WTC11 (cell line): ENCODE measurements at regions not wholly inside any gene's neighbourhood (a gene's known extent, or its start where the extent isn't known, plus 50 kb on each side); places are given as distances from the start of the nearest gene placed in this dataset.

Experiments used
- ATAC-seq: fragments of 200-7000 bp; cut with Tn5 transposase; 2 replicates; pipeline ENCODE4 v1.10.0; 2021; ENCODE audit warnings: mild to moderate bottlenecking, moderate library complexity
- CTCF ChIA-PET: fragments of 300-600 bp; sonication (Branson Sonifier 250); formaldehyde crosslinking; loops from one replicate; lab custom pipeline; 2021; ENCODE audit warnings: antibody characterized with exemption; lab: Charles Lee
- POLR2A ChIA-PET: fragments of 350-600 bp; sonication (Branson Sonifier 250); formaldehyde crosslinking; loops from one replicate; lab custom pipeline; 2021; ENCODE audit warnings: antibody characterized with exemption; lab: Charles Lee
- DNase-seq: peaks from one replicate; pipeline ENCODE4 v3.0.0; 2021; ENCODE audit warnings: low spot score
- H3K27ac Mint-ChIP-seq: 2 replicates; pipeline ENCODE4 v1.8.0; 2021; ENCODE audit warnings: mixed read lengths
- H3K27me3 Mint-ChIP-seq: 2 replicates; pipeline ENCODE4 v1.8.0; 2021; ENCODE audit warnings: low read depth, mild to moderate bottlenecking, moderate library complexity, mixed read lengths
- H3K36me3 Mint-ChIP-seq: 2 replicates; pipeline ENCODE4 v1.8.0; 2021; ENCODE audit warnings: mixed read lengths
- H3K4me1 Mint-ChIP-seq: 2 replicates; pipeline ENCODE4 v1.8.0; 2022; ENCODE audit warnings: mixed read lengths
- H3K4me3 Mint-ChIP-seq: 2 replicates; pipeline ENCODE4 v1.8.0; 2021; ENCODE audit warnings: mild to moderate bottlenecking, moderate library complexity, mixed read lengths
- H3K9me3 Mint-ChIP-seq: 2 replicates; pipeline ENCODE4 v1.8.0; 2021; ENCODE audit warnings: mixed read lengths
- GTF2I ChIP-seq: fragments of 250-450 bp; sonication (Bioruptor Pico); conservative IDR thresholded peaks from 2 replicates; pipeline ENCODE4 v1.4.0; 2021; ENCODE audit warnings: mild to moderate bottlenecking
- IRF2 ChIP-seq: sonication (generic); formaldehyde crosslinking; IDR thresholded peaks from 2 replicates; pipeline ENCODE4 v1.8.0; 2022; ENCODE audit warnings: low read depth, missing genetic modification reagents, borderline replicate concordance
- NFYB ChIP-seq: sonication (generic); formaldehyde crosslinking; conservative IDR thresholded peaks from 2 replicates; pipeline ENCODE4 v1.8.0; 2022; ENCODE audit warnings: low read depth, missing genetic modification reagents
- NR1H2 ChIP-seq: sonication (generic); formaldehyde crosslinking; IDR thresholded peaks from 2 replicates; pipeline ENCODE4 v1.9.0; 2021; ENCODE audit warnings: mild to moderate bottlenecking, moderate library complexity, missing genetic modification reagents
- NR2C2 ChIP-seq: sonication (generic); formaldehyde crosslinking; IDR thresholded peaks from 2 replicates; pipeline ENCODE4 v1.8.0; 2022; ENCODE audit warnings: mild to moderate bottlenecking, missing genetic modification reagents
- RORB ChIP-seq: fragments of 250-450 bp; sonication (Bioruptor Pico); IDR thresholded peaks from 2 replicates; pipeline ENCODE4 v1.9.0; 2021; ENCODE audit warnings: mild to moderate bottlenecking
- TCF7 ChIP-seq: sonication (generic); formaldehyde crosslinking; IDR thresholded peaks from 2 replicates; pipeline ENCODE4 v1.8.0; 2022; ENCODE audit warnings: mild to moderate bottlenecking, low read depth, missing genetic modification reagents, moderate library complexity
- ZNF138 ChIP-seq: sonication (generic); formaldehyde crosslinking; conservative IDR thresholded peaks from 2 replicates; pipeline ENCODE4 v1.8.1; 2022; ENCODE audit warnings: mild to moderate bottlenecking, moderate library complexity, missing genetic modification reagents
- ZNF219 ChIP-seq: sonication (generic); formaldehyde crosslinking; IDR thresholded peaks from 2 replicates; pipeline ENCODE4 v1.8.0; 2023; ENCODE audit warnings: missing genetic modification reagents, mild to moderate bottlenecking, borderline replicate concordance
- ZNF416 ChIP-seq: fragments of 250-450 bp; sonication (Bioruptor Pico); IDR thresholded peaks from 2 replicates; pipeline ENCODE4 v1.9.0; 2021; ENCODE audit warnings: mild to moderate bottlenecking, inconsistent platforms
- TF ChIP-seq, protein P1 (sequence below): sonication (generic); formaldehyde crosslinking; IDR thresholded peaks from 2 replicates; pipeline ENCODE4 v1.8.0; 2023; ENCODE audit warnings: missing genetic modification reagents
- TF ChIP-seq, protein P2 (sequence below): sonication (generic); formaldehyde crosslinking; IDR thresholded peaks from 2 replicates; pipeline ENCODE4 v1.8.1; 2023; ENCODE audit warnings: mild to moderate bottlenecking, missing genetic modification reagents
- TF ChIP-seq, protein P3 (sequence below): sonication (generic); formaldehyde crosslinking; IDR thresholded peaks from 2 replicates; pipeline ENCODE4 v1.8.1; 2022; ENCODE audit warnings: missing genetic modification reagents, borderline replicate concordance
- TF ChIP-seq, protein P4 (sequence below): sonication (generic); formaldehyde crosslinking; IDR thresholded peaks from 2 replicates; pipeline ENCODE4 v1.8.1; 2023; ENCODE audit warnings: mild to moderate bottlenecking, moderate library complexity, missing genetic modification reagents
- TF ChIP-seq, protein P5 (sequence below): fragments of 250-450 bp; sonication (Bioruptor Pico); IDR thresholded peaks from 2 replicates; pipeline ENCODE4 v1.9.0; 2021; ENCODE audit warnings: mild to moderate bottlenecking, borderline replicate concordance
- TF ChIP-seq, protein P6 (sequence below): fragments of 250-450 bp; sonication (Bioruptor Pico); IDR thresholded peaks from 2 replicates; pipeline ENCODE4 v1.8.0; 2021; ENCODE audit warnings: mild to moderate bottlenecking

DNA sequence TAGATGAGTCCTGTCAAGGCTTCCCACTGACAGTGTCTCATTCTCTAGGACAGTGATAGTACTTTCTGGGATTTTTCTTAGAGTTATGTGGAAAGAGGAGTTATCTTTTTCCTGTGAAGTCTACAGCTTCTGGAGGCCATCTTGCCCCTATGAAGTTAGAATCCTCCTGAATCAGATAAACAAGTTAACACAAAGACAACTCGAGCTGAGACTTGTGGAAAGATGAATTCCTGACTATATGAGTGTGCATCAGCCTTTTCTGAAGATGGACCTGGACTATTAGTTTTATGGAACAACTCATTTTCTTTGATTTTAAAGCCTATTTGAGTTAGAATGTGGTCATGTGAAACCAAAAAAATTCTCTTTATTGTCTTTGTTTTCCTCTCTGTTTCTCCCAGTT lies 290.9 kb downstream of the LRRIQ3 start:
- CTCF ChIA-PET: no interaction called here
- ATAC-seq: no peak
- POLR2A ChIA-PET: no interaction called here
- Mint-ChIP-seq H3K9me3 (peaks cover 15% of the 10 kb centered on the region), H3K4me3 (no peak overlapping the region), H3K27me3 (no peaks in the 10 kb centered on the region), H3K4me1 (peaks cover 4% of the 10 kb centered on the region; the same call in 1 of the 2 replicates), H3K27ac (no peak overlapping the region), H3K36me3 (0 out of 2 replicates have a peak, but pooled peaks cover under 1% of the 10 kb centered on the region)
- DNase-seq: no peak
- TF ChIP-seq RORB (CRISPR knock-in tag) (no peak), ZNF138 (CRISPR knock-in tag) (no peak), GTF2I (no peak), NR2C2 (no peak), NFYB (CRISPR knock-in tag) (no peak), TCF7 (CRISPR knock-in tag) (no peak), ZNF416 (CRISPR knock-in tag) (no peak), NR1H2 (CRISPR knock-in tag) (no peak), IRF2 (no peak), ZNF219 (CRISPR knock-in tag) (no peak)
- TF ChIP-seq, protein P1, sequence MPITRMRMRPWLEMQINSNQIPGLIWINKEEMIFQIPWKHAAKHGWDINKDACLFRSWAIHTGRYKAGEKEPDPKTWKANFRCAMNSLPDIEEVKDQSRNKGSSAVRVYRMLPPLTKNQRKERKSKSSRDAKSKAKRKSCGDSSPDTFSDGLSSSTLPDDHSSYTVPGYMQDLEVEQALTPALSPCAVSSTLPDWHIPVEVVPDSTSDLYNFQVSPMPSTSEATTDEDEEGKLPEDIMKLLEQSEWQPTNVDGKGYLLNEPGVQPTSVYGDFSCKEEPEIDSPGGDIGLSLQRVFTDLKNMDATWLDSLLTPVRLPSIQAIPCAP (CRISPR knock-in tag): no peak
- TF ChIP-seq, protein P2, sequence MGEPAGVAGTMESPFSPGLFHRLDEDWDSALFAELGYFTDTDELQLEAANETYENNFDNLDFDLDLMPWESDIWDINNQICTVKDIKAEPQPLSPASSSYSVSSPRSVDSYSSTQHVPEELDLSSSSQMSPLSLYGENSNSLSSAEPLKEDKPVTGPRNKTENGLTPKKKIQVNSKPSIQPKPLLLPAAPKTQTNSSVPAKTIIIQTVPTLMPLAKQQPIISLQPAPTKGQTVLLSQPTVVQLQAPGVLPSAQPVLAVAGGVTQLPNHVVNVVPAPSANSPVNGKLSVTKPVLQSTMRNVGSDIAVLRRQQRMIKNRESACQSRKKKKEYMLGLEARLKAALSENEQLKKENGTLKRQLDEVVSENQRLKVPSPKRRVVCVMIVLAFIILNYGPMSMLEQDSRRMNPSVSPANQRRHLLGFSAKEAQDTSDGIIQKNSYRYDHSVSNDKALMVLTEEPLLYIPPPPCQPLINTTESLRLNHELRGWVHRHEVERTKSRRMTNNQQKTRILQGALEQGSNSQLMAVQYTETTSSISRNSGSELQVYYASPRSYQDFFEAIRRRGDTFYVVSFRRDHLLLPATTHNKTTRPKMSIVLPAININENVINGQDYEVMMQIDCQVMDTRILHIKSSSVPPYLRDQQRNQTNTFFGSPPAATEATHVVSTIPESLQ (CRISPR knock-in tag): no peak
- TF ChIP-seq, protein P3, sequence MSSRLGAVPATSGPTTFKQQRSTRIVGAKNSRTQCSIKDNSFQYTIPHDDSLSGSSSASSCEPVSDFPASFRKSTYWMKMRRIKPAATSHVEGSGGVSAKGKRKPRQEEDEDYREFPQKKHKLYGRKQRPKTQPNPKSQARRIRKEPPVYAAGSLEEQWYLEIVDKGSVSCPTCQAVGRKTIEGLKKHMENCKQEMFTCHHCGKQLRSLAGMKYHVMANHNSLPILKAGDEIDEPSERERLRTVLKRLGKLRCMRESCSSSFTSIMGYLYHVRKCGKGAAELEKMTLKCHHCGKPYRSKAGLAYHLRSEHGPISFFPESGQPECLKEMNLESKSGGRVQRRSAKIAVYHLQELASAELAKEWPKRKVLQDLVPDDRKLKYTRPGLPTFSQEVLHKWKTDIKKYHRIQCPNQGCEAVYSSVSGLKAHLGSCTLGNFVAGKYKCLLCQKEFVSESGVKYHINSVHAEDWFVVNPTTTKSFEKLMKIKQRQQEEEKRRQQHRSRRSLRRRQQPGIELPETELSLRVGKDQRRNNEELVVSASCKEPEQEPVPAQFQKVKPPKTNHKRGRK (CRISPR knock-in tag): no peak
- TF ChIP-seq, protein P4, sequence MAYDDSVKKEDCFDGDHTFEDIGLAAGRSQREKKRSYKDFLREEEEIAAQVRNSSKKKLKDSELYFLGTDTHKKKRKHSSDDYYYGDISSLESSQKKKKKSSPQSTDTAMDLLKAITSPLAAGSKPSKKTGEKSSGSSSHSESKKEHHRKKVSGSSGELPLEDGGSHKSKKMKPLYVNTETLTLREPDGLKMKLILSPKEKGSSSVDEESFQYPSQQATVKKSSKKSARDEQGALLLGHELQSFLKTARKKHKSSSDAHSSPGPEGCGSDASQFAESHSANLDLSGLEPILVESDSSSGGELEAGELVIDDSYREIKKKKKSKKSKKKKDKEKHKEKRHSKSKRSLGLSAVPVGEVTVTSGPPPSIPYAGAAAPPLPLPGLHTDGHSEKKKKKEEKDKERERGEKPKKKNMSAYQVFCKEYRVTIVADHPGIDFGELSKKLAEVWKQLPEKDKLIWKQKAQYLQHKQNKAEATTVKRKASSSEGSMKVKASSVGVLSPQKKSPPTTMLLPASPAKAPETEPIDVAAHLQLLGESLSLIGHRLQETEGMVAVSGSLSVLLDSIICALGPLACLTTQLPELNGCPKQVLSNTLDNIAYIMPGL (CRISPR knock-in tag): no peak
- TF ChIP-seq, protein P5, sequence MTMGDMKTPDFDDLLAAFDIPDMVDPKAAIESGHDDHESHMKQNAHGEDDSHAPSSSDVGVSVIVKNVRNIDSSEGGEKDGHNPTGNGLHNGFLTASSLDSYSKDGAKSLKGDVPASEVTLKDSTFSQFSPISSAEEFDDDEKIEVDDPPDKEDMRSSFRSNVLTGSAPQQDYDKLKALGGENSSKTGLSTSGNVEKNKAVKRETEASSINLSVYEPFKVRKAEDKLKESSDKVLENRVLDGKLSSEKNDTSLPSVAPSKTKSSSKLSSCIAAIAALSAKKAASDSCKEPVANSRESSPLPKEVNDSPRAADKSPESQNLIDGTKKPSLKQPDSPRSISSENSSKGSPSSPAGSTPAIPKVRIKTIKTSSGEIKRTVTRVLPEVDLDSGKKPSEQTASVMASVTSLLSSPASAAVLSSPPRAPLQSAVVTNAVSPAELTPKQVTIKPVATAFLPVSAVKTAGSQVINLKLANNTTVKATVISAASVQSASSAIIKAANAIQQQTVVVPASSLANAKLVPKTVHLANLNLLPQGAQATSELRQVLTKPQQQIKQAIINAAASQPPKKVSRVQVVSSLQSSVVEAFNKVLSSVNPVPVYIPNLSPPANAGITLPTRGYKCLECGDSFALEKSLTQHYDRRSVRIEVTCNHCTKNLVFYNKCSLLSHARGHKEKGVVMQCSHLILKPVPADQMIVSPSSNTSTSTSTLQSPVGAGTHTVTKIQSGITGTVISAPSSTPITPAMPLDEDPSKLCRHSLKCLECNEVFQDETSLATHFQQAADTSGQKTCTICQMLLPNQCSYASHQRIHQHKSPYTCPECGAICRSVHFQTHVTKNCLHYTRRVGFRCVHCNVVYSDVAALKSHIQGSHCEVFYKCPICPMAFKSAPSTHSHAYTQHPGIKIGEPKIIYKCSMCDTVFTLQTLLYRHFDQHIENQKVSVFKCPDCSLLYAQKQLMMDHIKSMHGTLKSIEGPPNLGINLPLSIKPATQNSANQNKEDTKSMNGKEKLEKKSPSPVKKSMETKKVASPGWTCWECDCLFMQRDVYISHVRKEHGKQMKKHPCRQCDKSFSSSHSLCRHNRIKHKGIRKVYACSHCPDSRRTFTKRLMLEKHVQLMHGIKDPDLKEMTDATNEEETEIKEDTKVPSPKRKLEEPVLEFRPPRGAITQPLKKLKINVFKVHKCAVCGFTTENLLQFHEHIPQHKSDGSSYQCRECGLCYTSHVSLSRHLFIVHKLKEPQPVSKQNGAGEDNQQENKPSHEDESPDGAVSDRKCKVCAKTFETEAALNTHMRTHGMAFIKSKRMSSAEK (CRISPR knock-in tag): no peak
- TF ChIP-seq, protein P6, sequence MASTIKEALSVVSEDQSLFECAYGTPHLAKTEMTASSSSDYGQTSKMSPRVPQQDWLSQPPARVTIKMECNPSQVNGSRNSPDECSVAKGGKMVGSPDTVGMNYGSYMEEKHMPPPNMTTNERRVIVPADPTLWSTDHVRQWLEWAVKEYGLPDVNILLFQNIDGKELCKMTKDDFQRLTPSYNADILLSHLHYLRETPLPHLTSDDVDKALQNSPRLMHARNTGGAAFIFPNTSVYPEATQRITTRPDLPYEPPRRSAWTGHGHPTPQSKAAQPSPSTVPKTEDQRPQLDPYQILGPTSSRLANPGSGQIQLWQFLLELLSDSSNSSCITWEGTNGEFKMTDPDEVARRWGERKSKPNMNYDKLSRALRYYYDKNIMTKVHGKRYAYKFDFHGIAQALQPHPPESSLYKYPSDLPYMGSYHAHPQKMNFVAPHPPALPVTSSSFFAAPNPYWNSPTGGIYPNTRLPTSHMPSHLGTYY (CRISPR knock-in tag): no peak
